Esophagus muscularis mucosa (tissue), 4 donors: ENCODE measurements at regions not wholly inside any gene's neighbourhood (a gene's known extent, or its start where the extent isn't known, plus 50 kb on each side); places are given as distances from the start of the nearest gene placed in this dataset.

ENCODE experiments used
- CTCF ChIP-seq, 3 experiments: fragments of 200-600 bp in 2 of 3; fragments of 450-650 bp in 1 of 3; sonication (generic) in 2 of 3; IDR thresholded peaks; one replicate each; pipeline ENCODE4 v1.5.1; 2017 to 2019; ENCODE audit warnings: antibody characterized with exemption in 3 of 3, mild to moderate bottlenecking in 2 of 3, moderate library complexity in 1 of 3
- EP300 ChIP-seq: sonication (generic); formaldehyde crosslinking; IDR thresholded peaks from one replicate; pipeline ENCODE4 v1.6.1; 2017; ENCODE audit warnings: antibody characterized with exemption
- POLR2A ChIP-seq: fragments of 450-650 bp; IDR thresholded peaks from one replicate; pipeline ENCODE4 v1.6.1; 2017; ENCODE audit warnings: antibody characterized with exemption, moderate library complexity, mild to moderate bottlenecking, low read depth
- POLR2AphosphoS5 ChIP-seq, 2 donors: sonication (generic); formaldehyde crosslinking; IDR thresholded peaks; one replicate each; pipeline ENCODE4 v1.6.1; 2017; ENCODE audit warnings: antibody characterized with exemption in 2 of 2

GRCh38 chr15:94665676-94666441 is 434.5 kb downstream of the MCTP2 start:
- TF ChIP-seq POLR2AphosphoS5 (IDR thresholded peaks at IDR 0.05), result no peak
- TF ChIP-seq CTCF (IDR thresholded peaks at IDR 0.05), result no peak
- TF ChIP-seq EP300, result no peak
- TF ChIP-seq POLR2A, result no peak
